Activated T-cell treated with anti-CD3 and anti-CD28 coated beads, Interleukin-2, amount 50 U/mL, for 4 hours (primary cell): ENCODE measurements at regions not wholly inside any gene's neighbourhood (a gene's known extent, or its start where the extent isn't known, plus 50 kb on each side); places are given as distances from the start of the nearest gene placed in this dataset.
"Not testable (repeated sequence)": the region's sequence is repeated elsewhere in the genome, so short reads cannot be mapped to it uniquely, and the experiment has no call there.

Source experiments
- ATAC-seq, 2 donors: fragments of 200-7000 bp; cut with Tn5 transposase; one replicate each; pipeline ENCODE4 v1.10.0; 2021
- DNase-seq: peaks from one replicate; pipeline ENCODE4 v3.0.0-alpha.2; 2020
- H3K27me3 Mint-ChIP-seq: one replicate; pipeline ENCODE4 v1.8.0; 2021; ENCODE audit warnings: low read depth, mixed read lengths
- H3K36me3 Mint-ChIP-seq: one replicate; pipeline ENCODE4 v1.8.0; 2022; ENCODE audit warnings: mixed read lengths; ENCODE audit not compliant: insufficient read depth
- H3K4me1 Mint-ChIP-seq: one replicate; pipeline ENCODE4 v1.8.0; 2021; ENCODE audit warnings: low read depth, mixed read lengths
- H3K4me3 Mint-ChIP-seq: one replicate; pipeline ENCODE4 v1.8.0; 2021; ENCODE audit warnings: mild to moderate bottlenecking, moderate library complexity, mixed read lengths
- H3K9me3 Mint-ChIP-seq: one replicate; pipeline ENCODE4 v1.8.0; 2021; ENCODE audit warnings: mixed read lengths

DNA sequence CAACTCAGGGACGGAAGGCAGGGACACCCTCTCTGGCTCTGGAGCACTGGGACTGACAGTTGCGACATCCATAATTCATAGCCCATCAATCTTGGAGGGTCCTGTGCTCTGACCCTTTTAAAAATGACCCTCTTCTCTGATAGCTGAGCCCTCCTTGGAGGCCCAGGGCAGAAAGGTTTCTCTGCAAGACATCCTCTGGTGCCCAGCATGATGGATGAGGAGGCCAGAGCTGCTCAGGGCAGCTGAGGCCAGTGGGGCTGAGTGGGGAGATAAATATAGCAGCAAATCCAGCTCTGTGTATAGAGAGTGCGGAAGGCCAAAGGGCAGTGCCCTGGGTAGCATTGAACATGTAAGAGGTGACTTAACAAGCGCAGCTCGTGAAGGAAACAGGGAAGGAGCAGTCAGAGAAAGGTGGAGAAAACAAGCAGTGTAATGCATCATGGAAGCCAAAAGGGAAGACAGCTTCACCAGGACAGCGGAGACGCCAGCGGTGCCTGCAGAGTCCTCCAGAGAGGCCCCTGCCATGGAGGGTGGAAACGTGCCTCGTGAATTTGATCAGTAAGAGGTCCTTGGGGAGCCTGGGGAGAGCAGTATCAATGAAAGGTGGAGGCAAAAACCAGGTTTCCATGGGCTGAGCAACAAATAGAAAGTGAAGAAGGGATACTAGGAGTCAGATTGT, 50.4 kb upstream of the FMOD start:
- H3K4me3 Mint-ChIP-seq: no peak overlapping the region
- no peaks in the 10 kb centered on the region for H3K4me1 Mint-ChIP-seq
- H3K36me3 Mint-ChIP-seq: no peaks in the 10 kb centered on the region
- ATAC-seq (no peak), DNase-seq (no peak)
- H3K27me3 Mint-ChIP-seq: peaks cover 30% of the 10 kb centered on the region
- H3K9me3 Mint-ChIP-seq: no peaks in the 10 kb centered on the region

DNA sequence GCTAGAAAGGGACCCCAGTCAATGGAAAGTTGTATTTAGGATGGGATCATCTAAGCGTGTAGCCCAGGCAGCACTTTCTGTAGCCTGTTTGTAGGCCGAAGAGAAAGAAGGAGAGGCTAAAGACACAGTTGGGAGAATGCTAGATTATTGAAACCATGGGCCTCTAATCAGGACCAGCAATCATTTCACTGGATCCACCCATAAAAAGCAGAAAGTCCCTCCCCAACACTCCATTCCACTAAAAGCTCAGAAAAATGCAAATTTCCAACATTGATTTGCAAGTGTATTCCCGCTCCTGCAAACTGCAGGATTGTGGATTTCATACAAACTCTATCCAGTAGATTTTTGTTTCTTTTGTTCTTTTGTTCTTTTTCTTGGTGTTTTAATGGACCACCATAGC, 51.2 kb upstream of the FMOD start:
- peaks cover 32% of the 10 kb centered on the region for H3K27me3 Mint-ChIP-seq

GRCh38 chr1:203402629-203403337, 51.9 kb upstream of the FMOD start:
- no peaks in the 10 kb centered on the region for H3K9me3 Mint-ChIP-seq
- H3K4me3 Mint-ChIP-seq: no peak overlapping the region
- no peaks in the 10 kb centered on the region for H3K4me1 Mint-ChIP-seq
- DNase-seq (no peak), ATAC-seq (no peak)
- no peaks in the 10 kb centered on the region for H3K36me3 Mint-ChIP-seq
- H3K27me3 Mint-ChIP-seq: peaks cover 29% of the 10 kb centered on the region

More for the DNA sequence above, 51.2 kb upstream of the FMOD start:
- Mint-ChIP-seq H3K4me1 (no peaks in the 10 kb centered on the region), H3K4me3 (no peak overlapping the region), H3K9me3 (no peaks in the 10 kb centered on the region), H3K36me3 (no peaks in the 10 kb centered on the region)
- no peak for DNase-seq
- ATAC-seq: no peak

DNA sequence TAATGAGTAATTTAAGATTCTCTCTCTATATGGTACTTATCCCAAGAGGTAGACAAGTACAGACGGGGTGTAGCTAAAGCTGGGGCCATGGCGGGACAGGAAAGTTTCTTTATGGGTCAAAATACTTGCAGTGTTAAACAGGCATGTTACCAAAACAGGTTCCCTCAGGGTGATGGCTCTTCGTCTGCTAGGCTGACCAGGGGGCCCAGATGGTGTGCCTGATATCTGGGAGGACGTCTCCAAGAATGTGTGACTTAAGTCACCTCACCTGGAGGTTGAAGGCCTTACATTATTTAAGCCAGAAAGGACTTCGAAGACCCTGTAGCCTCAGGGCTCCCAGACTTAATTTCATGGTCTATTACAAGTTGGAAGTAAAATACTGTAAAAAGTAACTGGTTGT, 52.7 kb upstream of the FMOD start:
- Mint-ChIP-seq H3K4me3 (no peak overlapping the region), H3K4me1 (no peaks in the 10 kb centered on the region)
- ATAC-seq: no peak

DNA sequence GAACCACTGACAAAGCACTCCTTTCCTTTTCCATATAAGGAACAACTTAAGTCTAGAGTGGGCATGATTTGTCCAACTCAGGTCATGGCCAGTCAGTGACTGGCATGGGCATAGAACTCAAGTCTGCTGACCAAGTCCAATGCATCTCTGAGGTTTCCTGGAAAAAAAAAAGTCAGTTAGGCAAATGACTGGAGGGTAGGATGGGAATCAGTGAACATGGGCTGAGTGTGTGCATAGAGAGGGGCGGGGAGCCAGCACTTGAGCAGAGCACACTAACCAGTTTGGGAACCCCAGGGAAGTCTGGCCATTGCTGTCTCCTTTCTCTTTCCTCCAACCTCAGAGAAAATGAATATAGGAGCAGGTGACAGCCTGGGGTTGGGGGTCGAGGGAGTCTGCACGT, 53.6 kb upstream of the FMOD start:
- H3K4me3 Mint-ChIP-seq: no peak overlapping the region
- no peaks in the 10 kb centered on the region for H3K9me3 Mint-ChIP-seq
- DNase-seq: no peak
- H3K4me1 Mint-ChIP-seq: no peaks in the 10 kb centered on the region
- H3K36me3 Mint-ChIP-seq: no peaks in the 10 kb centered on the region
- ATAC-seq: no peak
- H3K27me3 Mint-ChIP-seq: peaks cover 37% of the 10 kb centered on the region

More for the DNA sequence above, 52.7 kb upstream of the FMOD start:
- no peak for DNase-seq
- no peaks in the 10 kb centered on the region for H3K36me3 Mint-ChIP-seq
- no peaks in the 10 kb centered on the region for H3K9me3 Mint-ChIP-seq
- H3K27me3 Mint-ChIP-seq: peaks cover 30% of the 10 kb centered on the region

GRCh38 chr1:203405703-203406438, 54.9 kb upstream of the FMOD start:
- Mint-ChIP-seq H3K4me1 (no peaks in the 10 kb centered on the region), H3K9me3 (no peaks in the 10 kb centered on the region), H3K27me3 (peaks cover 47% of the 10 kb centered on the region), H3K4me3 (no peak overlapping the region), H3K36me3 (no peaks in the 10 kb centered on the region)
- DNase-seq (no peak), ATAC-seq (no peak)

- Mint-ChIP-seq H3K27me3 (peaks cover 49% of the 10 kb centered on the region), H3K9me3 (no peaks in the 10 kb centered on the region), H3K4me1 (no peaks in the 10 kb centered on the region), H3K4me3 (no peak overlapping the region), H3K36me3 (no peaks in the 10 kb centered on the region)
- ATAC-seq (no peak), DNase-seq (no peak)
These were observed 55.6 kb upstream of the FMOD start for GRCh38 chr1:203406446-203407045.

DNA sequence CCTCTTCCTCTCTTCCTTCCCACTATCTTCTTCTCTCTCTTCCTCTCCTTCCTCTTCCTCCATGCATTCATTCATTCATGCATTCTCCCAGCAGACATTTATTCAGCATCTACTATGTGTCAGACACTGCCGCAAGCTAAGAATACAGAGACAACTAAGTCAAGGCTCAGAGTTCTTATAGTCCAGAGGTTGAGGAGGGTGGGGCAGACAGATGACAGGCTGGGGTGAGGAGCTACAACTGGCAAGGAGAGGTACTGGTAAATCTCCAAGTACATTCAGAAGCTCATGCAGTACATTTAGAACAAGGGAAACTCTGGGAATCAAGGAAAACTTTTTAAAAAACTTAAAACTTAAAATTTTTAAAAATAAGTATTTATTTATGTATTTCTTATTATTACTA, 56.4 kb upstream of the FMOD start:
- no peak for DNase-seq
- H3K9me3 Mint-ChIP-seq: no peaks in the 10 kb centered on the region
- no peaks in the 10 kb centered on the region for H3K36me3 Mint-ChIP-seq
- H3K27me3 Mint-ChIP-seq: peaks cover 49% of the 10 kb centered on the region
- no peak overlapping the region for H3K4me3 Mint-ChIP-seq
- H3K4me1 Mint-ChIP-seq: no peaks in the 10 kb centered on the region
- no peak for ATAC-seq

DNA sequence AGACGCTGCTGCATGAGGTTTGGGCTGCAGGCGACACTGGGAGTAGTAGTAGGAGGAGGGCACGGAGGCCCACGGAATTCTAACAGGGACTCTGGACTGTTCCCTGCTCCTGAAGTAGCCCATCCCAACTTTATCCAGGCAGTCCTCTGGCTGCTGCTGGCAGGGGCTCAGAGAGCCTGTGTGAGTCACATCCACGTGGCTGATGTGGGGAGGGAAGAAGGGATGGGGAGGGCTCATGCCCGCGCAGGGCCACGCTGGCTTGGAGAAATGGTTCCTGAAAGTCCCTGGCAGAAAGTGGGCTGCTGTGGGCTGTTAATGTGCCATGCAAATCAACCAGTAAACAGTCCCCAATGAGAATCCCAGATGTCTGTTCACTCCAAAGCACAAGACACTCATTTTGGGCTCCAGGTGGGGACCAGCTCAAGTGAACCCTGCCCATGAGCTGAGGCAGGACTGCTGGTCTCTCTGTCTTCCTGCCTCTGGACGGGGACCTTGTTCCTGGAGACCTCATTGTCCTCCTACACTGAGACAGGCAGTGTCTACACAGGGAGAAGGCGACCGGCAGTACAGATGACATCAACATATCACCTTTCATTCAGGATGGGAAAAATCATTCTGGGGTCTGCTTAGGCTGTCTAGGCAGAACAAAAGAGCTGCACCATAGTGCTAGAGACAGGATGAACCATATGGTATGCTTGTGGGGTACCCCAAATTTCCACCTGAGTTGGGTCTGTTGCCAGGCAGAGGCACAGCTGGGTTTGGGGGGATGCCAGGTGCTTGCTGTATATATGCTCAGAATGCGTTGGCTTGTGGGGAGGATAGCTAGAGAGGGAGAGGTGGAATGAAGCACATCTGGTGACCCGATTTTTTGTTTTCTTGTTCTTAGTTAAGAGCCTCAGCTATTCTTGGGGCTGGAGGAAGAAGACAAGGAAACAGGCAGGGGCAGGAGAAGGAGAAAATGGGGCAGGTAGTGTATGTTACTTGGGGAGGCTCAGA, 57.9 kb upstream of the FMOD start:
- Mint-ChIP-seq H3K4me3 (no peak overlapping the region), H3K9me3 (peaks cover 5% of the 10 kb centered on the region), H3K36me3 (no peaks in the 10 kb centered on the region), H3K4me1 (no peaks in the 10 kb centered on the region), H3K27me3 (peaks cover 56% of the 10 kb centered on the region)
- DNase-seq (no peak), ATAC-seq (no peak)

DNA sequence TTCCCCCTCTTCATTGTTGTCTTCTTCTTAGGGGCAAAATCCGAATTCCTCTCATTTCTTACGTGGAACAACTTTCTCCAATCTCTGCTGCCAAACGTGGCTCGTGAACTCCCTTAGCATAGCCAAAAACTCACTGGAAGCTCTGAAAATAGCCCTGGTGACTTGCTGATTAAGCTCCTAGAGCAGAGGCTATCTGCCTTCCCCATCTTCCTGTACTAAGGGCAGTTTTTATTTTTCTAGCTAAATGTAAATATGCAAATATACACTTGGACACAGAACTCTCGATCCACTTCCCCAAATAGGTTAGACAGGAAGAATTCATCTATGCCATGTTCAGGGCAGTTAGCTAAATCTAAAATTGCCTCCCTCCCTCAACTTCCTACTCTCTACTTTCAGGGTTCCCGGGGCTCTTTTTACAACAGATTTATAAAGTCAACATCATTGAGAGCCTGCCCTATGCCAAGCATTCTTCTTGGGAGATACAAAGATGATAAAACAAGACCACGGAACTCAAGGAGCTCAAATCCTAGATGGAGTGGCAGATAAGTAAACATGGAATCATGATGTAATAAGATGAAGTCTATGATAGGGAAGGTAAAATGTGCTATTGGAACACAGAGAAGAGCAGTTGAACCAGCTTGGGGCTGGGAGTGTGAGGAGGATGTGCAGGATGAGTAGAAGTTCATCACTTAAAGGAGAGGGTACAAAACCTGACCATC, 59.4 kb upstream of the FMOD start:
- Mint-ChIP-seq H3K4me1 (no peaks in the 10 kb centered on the region), H3K9me3 (peaks cover 11% of the 10 kb centered on the region), H3K36me3 (no peaks in the 10 kb centered on the region), H3K4me3 (no peak overlapping the region), H3K27me3 (peaks cover 56% of the 10 kb centered on the region)
- ATAC-seq (no peak), DNase-seq (no peak)

DNA sequence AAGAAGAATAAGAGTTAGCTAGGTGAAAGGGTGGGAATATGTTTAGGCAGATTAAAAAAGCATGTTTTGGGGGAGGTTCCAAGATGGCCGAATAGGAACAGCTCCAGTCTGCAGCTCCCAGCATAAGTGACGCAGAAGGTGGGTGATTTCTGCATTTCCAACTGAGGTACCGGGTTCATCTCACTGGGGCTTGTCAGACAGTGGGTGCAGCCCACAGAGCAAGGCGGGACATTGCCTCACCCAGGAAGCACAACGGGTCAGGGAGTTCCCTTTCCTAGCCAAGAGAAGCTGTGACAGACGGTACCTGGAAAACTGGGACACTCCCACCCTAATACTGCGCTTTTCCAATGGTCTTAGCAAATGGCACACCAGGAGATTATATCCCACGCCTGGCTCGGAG, 60.5 kb upstream of the FMOD start:
- not testable (repeated sequence) for H3K36me3 Mint-ChIP-seq, DNase-seq, ATAC-seq, H3K4me3 Mint-ChIP-seq, H3K4me1 Mint-ChIP-seq
- Mint-ChIP-seq H3K9me3 (peaks cover 11% of the 10 kb centered on the region), H3K27me3 (peaks cover 49% of the 10 kb centered on the region)

DNA sequence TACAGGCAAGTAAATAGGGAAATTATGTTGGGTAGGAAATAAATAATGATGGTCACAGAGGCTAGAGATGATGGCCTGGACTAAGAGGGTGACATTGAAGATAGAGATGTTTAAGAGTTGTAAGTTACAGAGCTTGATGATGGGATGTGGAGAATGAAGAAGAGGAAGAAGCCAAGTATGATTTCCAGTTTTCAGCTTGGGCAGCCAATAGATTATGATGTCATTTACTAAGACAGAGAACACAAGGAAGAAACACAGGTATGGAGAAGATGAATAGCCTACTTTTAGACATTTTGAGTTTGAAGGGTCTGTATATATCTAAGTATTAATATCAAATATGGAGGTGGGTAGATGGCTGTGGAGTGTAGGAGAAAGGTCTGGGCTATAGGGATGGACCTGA, 56.0 kb upstream of the PRELP start:
- ATAC-seq (no peak), DNase-seq (no peak)
- Mint-ChIP-seq H3K4me1 (no peaks in the 10 kb centered on the region), H3K9me3 (peaks cover 4% of the 10 kb centered on the region), H3K36me3 (no peaks in the 10 kb centered on the region), H3K27me3 (peaks cover 19% of the 10 kb centered on the region), H3K4me3 (no peak overlapping the region)

DNA sequence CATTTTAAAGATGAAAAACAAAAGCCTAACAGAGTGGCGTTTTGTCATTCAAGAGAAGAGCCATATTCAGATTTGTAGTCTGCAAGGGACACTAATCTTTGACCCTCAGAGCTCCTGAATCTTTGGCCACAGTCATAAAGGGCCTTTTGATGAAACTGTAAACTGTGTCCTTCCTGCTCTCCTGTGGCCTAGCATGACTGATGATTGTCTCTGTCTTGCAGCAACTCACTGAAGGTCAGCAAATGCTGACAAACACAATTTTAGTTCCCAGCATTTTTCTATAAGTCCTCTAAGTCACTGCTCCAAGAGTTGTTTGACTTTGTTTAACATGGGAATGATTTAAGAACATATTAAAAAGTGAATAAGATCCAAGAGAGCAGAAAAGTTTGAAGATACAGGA, 55.3 kb upstream of the PRELP start:
- Mint-ChIP-seq H3K4me1 (no peaks in the 10 kb centered on the region), H3K4me3 (no peak overlapping the region), H3K9me3 (no peaks in the 10 kb centered on the region), H3K27me3 (peaks cover 25% of the 10 kb centered on the region), H3K36me3 (no peaks in the 10 kb centered on the region)
- DNase-seq (no peak), ATAC-seq (no peak)
